NCI-H226 (cell line): ENCODE measurements at regions not wholly inside any gene's neighbourhood (a gene's known extent, or its start where the extent isn't known, plus 50 kb on each side); places are given as distances from the start of the nearest gene placed in this dataset.

Source experiments
- DNase-seq: peaks from one replicate; pipeline ENCODE4 v3.0.0-alpha.2; 2015

DNA sequence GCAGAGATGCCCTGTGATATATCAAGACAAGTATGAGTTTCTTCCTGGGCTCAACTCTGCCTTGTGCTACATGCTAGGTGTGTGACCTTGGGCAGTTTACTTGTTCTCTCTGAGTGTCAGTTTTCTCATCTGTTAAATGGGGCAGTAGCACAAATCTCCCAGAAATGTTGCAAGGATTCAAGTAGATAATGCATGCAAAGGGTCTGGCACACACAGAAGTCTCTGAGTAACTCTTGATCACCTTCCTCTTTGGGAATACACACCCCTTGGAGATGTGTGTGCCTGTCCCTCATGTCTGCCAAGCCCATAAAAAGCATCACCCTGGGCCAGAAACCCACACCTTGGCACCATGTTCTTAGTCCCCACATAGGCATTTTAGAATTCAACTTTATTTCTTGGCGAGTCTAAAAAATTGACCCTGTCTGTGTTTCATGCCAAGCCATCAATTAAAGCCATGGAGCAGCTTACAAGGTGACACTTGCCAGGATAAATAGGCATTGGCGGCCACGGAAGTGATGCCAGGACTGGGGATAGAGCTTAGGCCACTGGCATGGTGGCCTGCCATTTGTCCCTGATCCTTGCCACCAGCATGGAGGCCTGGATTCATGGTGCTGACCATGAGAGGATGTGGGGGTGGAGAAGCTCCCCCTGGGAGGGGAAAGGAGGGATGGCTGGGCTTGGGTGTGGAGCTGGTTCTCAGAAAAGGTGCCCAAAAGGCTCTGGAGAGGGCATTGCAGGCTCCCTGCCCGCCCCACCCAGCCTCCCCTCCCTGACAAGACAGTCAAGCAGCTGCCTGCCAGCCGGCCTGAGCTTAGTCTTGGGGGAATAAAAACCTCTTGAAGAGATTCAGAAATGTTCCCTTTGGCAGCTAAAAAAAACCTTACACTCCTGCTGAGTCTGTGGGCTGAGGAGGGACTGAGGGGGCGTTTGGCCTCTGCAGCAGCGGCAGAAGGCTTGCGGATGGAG is 118.0 kb upstream of the IPO9 start:
- DNase-seq, result no peak

DNA sequence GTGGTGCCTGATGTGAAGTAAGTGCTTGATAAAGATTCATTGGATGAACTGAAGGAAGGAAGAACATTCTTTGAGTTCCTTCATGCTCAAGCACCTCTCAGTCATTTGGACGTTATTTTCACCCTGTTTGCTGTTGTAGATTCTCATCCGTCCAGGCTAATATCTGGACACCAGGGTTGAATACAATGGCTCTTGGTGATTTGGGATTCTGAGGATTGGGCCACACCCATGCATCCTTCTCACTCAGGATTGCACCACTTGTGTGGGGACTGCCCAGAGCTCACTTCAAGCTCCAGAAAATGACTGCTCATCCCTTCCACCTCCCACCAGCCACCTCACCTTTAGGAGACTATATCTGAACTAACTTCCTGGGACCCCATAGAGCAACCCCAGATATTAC is 117.1 kb upstream of the IPO9 start:
- peak; percentile 29 for DNase-seq

DNA sequence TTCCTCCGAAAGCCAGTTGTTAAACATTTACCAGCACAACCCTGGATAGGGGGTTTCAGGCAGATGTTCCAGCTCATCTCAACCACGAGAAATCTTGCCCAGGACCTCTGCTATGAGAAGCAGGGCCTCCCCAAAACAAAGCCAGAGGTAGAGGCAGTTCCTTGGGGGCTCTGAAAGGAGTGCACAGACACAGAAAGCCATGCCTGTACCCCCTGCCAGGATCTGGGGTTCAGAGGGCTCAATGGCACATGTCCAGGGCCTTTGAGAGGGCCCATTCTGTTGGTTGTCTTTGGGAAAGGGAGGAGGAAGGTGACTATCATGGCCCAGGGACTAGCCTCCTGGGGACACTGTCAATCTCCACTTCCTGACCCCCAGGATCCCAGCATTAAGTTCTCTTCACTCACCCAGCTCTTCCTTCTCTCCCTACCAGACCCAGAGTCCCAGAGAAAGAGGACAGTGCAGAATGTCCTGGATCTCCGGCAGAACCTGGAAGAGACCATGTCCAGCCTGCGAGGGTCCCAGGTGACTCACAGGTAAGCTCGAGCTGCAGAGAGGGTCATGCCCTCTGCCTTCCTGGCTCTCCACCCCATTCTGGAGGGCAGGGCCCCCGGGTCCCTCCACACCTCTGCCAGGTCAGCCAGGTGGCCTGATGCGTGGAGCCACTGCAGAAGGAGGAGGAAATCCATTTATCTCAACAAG is 116.4 kb upstream of the IPO9 start:
- DNase-seq, result no peak

DNA sequence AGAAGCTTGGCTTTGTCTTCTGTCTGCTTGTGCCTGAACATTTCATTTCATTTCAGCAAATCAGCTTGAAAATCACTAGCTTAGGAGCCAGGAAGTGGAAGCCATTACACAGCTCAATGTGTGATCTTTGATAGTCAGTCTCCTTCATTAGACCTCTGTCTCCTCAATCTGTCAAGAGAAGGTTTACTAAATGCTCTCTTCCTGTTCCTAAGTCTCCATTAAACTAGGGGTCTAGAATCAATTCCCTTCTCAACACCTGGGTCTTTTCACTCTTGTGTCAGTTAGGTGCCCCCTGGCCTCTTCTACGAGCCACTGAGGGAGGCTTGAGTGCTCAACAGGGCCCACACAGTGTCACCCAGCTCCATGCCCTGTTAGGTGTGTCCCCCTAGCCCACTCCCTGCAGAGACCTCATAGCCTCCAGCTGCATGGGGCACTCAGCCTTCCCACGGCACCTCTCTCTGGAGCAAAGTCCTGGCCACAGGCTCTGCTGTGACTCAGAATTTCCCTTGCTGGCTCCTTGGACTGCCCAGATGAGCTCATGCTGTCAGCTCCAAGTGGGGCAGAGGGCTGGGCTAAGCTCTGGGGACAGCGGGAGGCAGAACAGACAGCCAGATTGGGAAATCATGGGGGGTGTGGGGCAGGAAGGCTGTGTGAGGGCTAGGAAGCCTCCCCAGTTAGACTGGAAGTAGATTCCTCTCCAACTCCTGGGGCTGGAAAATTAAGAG is 115.7 kb upstream of the IPO9 start:
- DNase-seq, result peak; percentile 99

DNA sequence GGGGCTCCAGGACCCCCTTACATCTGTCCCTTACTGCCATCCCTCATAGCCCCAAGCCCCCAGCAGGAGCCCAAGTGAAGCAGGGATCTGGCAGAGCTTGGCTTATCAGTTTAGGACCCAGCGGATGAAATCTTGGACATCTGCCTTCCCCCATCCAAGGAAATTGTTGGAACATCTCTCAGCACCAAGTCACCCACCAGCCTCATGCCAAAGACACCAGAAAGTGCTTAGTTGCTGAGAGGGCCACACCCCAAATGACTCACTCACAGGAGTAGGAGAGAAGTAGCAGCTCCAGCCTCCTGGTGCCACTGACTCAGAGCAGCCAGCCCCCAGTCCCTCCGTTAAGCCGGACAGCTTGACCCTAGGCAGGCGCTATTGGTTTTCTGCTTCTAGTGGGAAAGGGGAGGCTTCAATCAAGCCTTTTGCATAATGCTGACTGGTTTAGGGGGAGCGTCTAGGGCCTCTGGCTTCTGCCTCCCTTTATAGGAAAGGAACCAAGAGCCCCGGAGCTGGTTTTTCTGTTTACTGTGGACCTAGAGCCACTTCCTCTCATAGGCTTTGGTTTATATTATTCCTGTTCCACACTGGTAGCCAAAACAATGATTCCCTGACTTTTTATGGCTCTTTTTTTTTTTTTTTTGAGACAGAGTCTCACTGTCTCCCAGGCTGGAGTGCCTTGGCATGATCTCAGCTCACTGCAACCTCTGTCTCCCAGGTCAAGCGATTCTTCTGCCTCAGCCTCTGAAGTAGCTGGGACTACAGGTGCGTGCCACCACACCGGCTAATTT is 114.2 kb upstream of the IPO9 start:
- DNase-seq, result peak; percentile 100

DNA sequence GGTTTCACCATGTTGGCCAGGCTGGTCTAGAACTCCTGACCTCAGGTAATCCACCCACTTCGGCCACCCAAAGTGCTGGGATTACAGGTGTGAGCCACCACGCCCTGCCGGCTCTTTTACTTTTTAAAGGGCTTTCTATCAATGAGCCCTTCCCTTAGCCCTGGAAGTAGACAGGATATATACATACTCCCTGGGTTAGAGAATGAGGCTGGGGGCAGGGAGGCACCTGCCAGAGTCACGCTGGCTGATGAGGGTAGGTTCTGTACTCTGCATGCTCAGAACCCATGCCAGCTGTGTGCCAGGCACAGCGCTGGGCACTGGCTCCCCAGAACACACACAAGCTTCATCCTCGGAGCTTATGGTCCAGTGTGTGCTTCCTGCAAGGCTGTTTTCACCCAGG is 113.6 kb upstream of the IPO9 start:
- DNase-seq, result no peak

DNA sequence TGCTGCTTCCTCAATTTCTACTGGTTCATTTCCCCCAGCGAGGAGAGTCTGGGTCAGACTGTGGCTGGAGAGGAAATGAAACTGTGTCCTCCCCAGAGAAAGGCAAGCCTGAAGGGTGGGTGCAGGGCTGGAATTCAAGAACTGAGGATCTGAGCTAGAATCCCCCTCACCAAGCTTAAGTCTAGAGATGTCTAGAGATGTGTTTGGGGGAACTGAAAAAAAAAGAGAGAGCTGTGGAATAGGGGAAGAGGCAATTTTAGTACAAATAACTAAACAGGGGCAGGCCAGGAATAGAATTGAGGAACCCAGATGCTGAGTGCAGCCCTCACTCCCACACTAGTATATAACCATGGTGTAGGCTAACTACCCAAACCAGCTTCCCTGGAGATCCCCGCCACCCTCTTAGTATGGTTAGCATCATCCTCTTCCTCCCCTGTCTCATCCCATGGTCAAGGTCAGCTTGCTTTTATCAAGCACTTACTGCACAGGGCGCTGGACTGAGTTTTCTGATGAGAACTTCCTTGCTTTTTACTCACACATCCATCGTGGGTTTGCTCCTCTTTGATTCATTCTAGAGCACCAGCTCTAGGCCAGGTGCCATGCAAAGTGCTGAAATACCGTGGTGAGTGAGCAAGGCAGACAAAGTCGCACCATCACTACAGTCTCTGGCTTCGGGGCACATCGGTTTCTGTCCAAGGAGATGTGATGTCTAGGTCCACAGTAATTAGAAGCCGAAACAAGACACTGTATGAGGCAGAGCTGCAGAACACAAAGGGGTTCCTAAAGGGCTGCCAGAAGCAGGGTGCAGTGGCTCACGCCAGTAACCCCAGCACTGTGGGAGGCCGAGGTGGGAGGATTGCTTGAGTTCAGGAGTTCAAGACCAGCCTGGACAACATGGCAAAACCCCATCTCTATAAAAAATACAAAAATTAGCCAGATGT is 112.9 kb upstream of the IPO9 start:
- DNase-seq, result no peak

DNA sequence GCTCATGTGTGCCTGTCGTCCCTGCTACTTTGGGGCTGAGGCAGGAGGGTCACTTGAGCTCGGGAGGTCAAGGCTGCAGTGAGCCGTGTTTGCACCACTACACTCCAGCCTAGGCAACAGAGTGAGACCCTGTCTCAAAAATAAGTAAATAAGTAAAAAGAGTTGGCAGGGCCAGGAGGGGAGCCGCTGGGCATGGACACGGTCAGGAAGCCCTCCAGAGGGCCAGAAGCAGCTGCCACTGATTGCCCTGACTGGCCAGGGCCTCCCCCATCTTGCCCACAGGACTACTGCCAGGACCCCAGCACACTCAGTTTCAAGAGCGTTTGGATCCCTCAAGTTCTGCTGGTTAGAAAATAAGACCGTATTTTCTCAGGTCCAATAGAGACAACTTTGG is 112.2 kb upstream of the IPO9 start:
- DNase-seq, result no peak

DNA sequence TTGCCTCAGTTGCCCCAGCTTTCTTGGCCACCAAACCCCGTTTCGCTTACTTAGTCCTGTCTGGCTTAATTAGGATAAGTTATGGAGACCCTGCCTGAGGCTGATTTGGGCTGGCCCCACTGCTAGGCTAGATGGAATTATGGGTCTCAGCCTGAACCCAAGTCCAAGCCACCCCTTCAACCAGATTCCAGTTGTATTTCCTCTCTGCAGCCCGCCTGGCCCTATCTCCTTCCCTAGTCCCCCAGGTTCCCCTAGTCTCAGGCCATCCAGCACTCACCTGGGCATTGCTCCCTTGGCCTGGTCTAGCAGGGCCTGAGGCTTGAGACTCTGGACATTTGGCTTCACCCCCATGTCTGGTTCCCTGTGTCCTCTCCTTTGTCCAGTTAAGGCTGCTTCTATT is 111.7 kb upstream of the IPO9 start:
- no peak for DNase-seq

DNA sequence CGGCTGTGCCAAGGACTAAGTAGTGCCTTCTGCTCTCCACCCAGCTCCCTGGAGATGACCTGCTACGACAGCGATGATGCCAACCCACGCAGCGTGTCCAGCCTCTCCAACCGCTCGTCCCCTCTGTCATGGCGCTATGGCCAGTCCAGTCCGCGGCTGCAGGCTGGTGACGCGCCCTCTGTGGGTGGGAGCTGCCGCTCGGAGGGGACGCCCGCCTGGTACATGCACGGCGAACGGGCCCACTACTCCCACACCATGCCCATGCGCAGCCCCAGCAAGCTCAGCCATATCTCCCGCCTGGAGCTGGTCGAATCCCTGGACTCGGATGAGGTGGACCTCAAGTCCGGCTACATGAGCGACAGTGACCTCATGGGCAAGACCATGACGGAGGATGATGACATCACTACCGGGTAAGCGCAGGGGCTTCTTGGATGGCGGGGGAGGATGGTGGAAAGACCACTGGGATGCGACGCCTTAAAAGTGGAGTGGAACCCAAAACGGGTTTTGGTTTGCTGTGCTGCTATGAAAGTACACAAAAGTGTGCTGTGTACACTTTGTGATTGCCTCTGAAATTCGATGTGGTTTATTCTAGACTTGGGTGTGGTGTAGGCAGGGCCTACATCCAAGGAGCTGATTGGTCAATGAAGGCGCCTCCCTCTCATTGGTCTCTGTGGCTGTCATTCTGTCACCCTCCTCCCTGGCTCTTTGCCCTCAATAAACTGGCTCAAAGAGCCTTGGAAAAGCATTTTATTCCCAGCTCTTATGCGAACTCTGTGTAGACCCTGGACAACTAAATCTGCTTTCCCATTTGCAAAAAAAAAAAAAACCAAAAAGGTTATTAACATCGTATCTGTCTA is 110.4 kb upstream of the IPO9 start:
- DNase-seq, result peak; percentile 14

DNA sequence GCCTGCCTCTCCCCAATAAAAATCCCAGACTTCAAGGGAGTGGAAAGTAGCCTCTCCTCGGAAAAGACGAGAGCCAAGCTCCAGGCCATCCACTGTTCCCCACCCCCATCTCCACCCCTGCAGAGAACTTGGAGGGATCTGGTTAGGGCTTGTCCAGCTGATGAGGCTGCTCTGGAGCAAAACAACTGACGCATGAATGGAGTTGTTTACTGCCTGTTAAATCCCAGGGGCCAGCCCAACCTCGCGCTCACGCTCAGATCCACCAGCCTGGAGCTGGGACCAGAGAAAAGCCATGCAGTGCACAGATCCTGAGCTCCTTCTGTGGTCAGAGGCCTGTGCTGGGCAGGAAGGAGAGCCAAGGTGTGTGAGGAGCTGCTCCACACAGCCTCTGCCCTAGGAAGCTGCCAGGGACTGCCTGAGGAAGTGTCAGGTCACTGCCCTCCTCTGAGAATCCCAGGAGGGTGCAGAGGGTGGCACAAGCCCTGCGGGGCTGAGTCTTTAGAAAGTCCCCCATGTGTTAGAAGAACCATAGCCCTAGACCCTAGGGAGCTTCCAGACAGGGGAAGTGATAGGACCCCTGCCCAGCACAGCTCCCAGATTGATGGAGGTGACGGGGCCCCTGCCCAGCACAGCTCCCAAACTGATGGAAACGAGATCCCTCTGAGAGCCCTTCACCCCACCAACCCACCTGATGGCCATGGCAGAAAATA is 109.0 kb upstream of the IPO9 start:
- no peak for DNase-seq

DNA sequence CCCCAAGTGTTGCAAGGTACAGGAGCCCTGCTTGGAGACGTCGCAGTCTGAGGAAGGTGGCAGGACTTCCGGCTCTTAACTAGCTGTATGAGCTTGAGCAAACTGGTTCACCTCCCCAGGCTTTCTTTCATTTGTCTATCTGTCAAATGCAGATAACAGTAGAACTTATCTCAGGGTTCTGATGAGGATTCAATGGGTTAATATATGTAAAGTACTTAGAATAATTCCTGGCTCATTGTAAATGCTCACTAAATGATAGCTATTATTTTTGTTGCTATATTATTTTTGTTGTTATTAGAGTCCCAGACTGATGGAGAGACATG is 108.5 kb upstream of the IPO9 start:
- DNase-seq, result no peak

DNA sequence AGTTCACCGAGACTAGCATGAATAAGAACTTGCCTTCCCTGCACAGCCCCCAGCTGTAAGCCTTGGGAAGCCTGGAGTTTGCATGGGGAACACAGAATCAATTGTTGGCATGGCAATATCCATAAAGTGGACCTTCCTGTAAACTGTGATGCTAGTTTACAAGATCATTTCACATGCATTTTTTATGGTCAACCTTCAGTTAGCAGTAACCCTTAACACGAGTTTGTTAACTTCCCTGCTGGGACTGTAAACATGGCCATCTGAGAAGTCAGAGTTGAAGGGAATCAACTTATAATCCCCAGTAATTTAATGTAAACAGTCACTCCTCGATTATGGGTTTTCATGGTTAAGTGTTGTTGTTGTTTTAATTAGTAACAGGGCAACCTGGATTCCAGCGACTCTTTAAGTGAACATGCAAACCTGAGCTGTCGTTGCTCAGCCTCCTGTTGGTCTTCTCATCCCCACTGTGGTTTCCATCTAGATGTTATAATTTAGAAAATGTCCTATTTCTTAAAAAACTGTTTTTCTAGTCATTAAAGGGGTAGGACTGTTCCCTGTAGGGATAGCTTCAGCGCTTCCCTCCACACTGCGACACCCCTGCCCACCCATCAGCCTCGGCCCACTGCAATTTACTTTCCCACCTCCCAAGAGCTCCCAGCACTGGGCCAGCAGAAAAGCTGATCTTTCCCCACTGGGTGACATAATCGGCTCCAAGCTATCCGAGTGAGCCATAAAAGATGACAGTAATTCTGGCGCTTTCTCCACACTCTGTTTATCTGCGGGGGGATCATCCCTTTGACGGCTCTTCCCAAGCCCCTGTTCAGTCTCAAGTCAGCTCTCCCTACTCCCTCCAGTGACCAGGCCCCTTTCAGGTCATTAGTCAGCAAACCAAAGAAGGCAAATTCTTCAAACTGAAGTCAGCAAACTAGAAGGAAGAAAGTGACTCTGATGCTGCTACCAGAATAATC is 107.6 kb upstream of the IPO9 start:
- DNase-seq, result peak; percentile 23

DNA sequence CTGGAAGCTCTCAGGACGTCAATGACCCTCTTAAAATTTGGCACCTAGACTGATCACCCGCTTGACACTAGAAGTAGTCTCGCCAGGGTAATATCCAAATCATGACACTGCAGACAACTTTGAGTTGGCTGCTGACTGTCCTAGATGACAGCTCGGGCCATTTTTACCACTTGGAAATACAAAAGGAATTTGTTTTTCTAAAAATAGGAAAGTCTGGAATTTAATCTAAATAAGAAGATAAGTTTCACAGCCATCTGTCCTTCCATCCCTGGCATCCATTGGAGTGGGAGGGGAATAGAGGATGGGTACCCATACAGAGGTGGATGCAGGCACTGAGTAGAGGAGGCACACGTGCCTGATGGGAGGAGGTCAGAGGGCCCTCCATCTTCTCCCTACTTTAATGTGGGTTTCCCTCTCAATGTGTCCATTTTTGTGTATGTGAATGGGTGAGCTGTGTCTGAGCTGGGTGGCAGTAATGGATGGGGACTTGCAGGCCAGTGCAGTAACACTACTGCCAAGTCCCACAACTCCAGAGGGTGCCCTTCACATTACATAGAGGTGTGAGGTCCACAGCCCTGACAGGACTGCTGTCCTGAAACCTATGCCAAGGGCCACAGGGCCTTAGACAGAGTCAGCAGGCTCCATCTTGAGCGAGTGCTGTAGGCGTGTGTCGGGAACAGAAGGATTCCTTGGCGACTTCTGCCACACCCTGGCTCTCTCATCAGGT is 104.8 kb upstream of the IPO9 start:
- DNase-seq, result no peak

DNA sequence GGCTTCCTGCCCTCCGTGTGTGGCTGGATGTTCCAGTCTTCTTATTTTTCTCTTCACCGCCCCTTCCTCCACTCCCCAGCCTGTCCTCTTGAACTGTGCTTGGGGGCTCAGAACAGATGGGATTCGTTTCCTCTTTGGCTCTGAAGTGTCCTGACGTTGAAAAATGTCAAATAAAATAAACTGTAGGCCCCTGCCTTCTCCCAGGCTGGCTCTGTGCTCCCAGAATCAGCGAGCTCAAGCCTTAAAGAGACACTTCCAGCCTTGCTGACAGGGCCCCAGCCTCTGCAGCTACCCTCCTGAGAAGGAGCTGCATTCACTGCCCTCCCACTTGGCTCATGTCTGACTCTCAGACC is 104.2 kb upstream of the IPO9 start:
- no peak for DNase-seq

DNA sequence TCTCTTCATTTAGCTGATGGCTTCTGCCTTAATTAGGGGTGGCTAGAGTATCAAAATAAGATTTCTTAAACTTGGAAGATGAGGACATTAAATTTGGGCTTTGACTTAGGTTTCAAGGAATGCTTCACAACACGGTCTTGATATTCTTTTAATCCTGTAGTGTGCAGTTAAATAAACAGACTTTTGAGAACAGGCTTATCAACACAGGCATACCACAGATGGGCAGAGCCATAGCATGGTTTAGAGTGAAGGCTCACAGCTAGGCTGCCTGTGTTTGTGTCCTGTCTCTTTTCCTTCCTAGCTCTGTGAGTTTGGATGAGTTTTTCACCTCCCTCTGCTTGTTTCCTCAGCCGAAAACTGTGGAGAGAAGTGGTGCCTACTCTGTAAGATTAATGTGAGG is 102.3 kb upstream of the IPO9 start:
- peak; percentile 36 for DNase-seq

DNA sequence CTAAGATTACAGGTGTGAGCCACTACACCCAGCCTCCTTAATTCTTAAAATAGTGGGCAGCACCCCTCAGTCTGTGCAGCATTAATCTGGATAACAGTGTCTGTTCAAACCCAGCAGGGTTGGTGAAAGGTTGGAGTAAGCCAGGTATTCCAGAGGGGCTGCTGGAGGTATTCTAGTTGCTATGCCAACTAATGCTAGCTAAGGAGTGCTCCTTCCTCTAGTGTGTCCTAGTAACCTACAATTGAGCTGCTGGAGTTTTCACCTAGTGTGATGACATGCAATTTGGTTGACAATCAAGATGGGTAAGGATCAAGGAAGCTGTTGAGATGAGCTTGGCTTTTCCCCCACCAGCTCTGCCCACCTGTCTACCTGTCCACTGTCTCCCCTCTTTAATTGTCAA is 100.2 kb upstream of the IPO9 start:
- no peak for DNase-seq

DNA sequence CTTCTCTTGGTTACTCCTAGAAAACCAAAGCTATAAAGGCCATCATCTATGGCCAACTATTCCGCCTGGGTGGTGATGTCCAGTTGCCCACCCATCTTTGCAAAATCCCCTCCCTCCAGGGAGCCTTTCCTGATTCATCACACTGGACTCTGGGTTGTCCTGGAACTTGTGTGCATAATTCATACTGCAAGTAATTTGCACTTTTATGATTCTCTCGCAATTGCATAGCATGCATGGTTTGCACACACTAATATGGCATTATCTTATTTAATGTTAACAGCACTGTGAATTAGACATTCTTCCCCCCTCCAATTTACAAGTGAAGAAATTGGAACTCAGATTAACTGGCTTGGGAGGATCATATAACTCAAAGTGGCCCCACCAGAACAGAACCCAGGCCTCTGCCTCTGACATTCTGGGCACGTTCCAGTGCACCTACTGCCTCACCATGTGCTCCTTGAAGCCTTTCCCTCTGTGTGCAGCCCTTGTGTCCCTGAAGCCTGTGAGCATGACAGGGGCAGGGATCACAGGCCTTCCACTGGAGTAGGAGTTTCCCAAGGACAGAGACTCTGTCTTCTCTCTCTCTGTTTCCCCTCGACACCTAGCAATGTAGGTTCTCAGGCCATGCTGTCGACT is 98.9 kb upstream of the IPO9 start:
- DNase-seq, result no peak
